Body of pancreas (tissue), 4 donors: ENCODE measurements at regions not wholly inside any gene's neighbourhood (a gene's known extent, or its start where the extent isn't known, plus 50 kb on each side); places are given as distances from the start of the nearest gene placed in this dataset.

Experiments used
- ATAC-seq: fragments of 150-250 bp; one replicate; pipeline ENCODE4 v1.9.1; 2016
- DNase-seq, 4 donors: peaks; one replicate each; pipeline ENCODE4 v3.0.0-alpha.2; 2019
- H3K27ac ChIP-seq, 4 donors: fragments of 200-600 bp; sonication (generic); 1 replicate in 3 of 4; 2 replicates in 1 of 4; pipeline versions ENCODE4 v1.5.1 to v1.6.1; 2016 to 2019; ENCODE audit warnings: mild to moderate bottlenecking in 1 of 4, mixed read lengths in 1 of 4, moderate library complexity in 1 of 4
- H3K27me3 ChIP-seq, 2 donors: fragments of 200-600 bp; sonication (generic); one replicate each; pipeline ENCODE4 v1.6.0; 2016; ENCODE audit warnings: mild to moderate bottlenecking in 1 of 2
- H3K36me3 ChIP-seq, 2 donors: fragments of 200-600 bp; sonication (generic); replicated peaks in 1 of 2; 2 replicates each; pipeline ENCODE4 v1.5.1; 2016; ENCODE audit warnings: low read depth in 2 of 2; ENCODE audit not compliant: insufficient read depth in 1 of 2
- H3K4me1 ChIP-seq: fragments of 200-600 bp; sonication (generic); one replicate; pipeline ENCODE4 v1.6.0; 2016
- H3K4me3 ChIP-seq, 2 donors: fragments of 200-600 bp; sonication (generic); 1 replicate in 1 of 2; 2 replicates in 1 of 2; pipeline ENCODE4 v1.5.1; 2016 to 2019
- H3K9me3 ChIP-seq, 3 donors: fragments of 200-600 bp; sonication (generic); 1 replicate in 2 of 3; 2 replicates in 1 of 3; pipeline ENCODE4 v1.5.1; 2016
- POLR2A ChIP-seq, 3 donors: fragments of 450-650 bp; IDR thresholded peaks; one replicate each; pipeline ENCODE4 v1.6.1; 2016; ENCODE audit warnings: antibody characterized with exemption in 3 of 3, mild to moderate bottlenecking in 2 of 3
- WGBS, 2 donors: methylation state at CpG; one replicate each; pipeline ENCODE4 v1.1.5; 2017; 5-methylcytosine and 5-hydroxymethylcytosine counted together
- intact Hi-C: fragments of 100-400 bp; cut with DNase I; formaldehyde crosslinking; loops from one replicate; pipeline ENCODE4 v1.15.1; 2023
- TF ChIP-seq, protein P1 (sequence below), 7 experiments: fragments of 450-650 bp in 4 of 7; fragments of 200-600 bp in 3 of 7; sonication (generic) in 3 of 7; IDR thresholded peaks; one replicate each; pipeline ENCODE4 v1.5.1; 2016 to 2019; ENCODE audit warnings: antibody characterized with exemption in 7 of 7

GRCh38 chr16:54493061-54493460 is 206.5 kb upstream of the IRX3 start:
- WGBS, 2 donors: 75 to 76% methylated on average over 2 of the region's 2 CpGs
- no peak overlapping the region for H3K27ac ChIP-seq

DNA sequence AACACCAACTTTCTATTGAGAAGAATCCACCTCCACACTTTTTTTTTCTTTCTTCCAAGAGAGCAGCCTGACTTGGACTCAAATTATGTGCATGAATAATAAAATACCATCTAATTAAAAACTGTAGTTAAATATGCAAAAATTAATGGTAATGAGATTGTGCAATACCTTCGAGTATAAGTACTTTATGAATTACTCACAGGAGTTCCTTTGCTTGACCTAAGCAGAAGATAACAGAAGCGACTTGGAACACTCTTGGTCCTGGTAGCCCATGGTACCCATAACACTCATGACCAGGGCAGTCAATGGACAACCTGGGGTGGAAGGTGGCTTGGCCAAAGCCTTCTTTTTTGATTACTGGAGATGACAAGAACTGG is 203.5 kb upstream of the IRX3 start:
- Histone ChIP-seq H3K27me3 (no peaks in the 10 kb centered on the region), H3K27ac (no peak overlapping the region), H3K4me1 (peaks cover 11% of the 10 kb centered on the region), H3K9me3 (no peaks in the 10 kb centered on the region), H3K36me3 (no peaks in the 10 kb centered on the region), H3K4me3 (no peak overlapping the region)
- ATAC-seq (no peak), DNase-seq (no peak)
- WGBS, 2 donors: 64 to 72% methylated on average over 2 of the region's 2 CpGs
- intact Hi-C loops: no loop called here
- no peak for TF ChIP-seq POLR2A (IDR thresholded peaks at IDR 0.05)
- TF ChIP-seq, protein P1, sequence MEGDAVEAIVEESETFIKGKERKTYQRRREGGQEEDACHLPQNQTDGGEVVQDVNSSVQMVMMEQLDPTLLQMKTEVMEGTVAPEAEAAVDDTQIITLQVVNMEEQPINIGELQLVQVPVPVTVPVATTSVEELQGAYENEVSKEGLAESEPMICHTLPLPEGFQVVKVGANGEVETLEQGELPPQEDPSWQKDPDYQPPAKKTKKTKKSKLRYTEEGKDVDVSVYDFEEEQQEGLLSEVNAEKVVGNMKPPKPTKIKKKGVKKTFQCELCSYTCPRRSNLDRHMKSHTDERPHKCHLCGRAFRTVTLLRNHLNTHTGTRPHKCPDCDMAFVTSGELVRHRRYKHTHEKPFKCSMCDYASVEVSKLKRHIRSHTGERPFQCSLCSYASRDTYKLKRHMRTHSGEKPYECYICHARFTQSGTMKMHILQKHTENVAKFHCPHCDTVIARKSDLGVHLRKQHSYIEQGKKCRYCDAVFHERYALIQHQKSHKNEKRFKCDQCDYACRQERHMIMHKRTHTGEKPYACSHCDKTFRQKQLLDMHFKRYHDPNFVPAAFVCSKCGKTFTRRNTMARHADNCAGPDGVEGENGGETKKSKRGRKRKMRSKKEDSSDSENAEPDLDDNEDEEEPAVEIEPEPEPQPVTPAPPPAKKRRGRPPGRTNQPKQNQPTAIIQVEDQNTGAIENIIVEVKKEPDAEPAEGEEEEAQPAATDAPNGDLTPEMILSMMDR (IDR thresholded peaks at IDR 0.05): no peak

More at GRCh38 chr16:54493061-54493460, 206.5 kb upstream of the IRX3 start:
- ATAC-seq: no peak
- no peak for TF ChIP-seq POLR2A (IDR thresholded peaks at IDR 0.05)
- TF ChIP-seq, protein P1 (IDR thresholded peaks at IDR 0.05): no peak
- H3K4me1 ChIP-seq: peaks cover 11% of the 10 kb centered on the region
- H3K36me3 ChIP-seq: no peaks in the 10 kb centered on the region
- H3K27me3 ChIP-seq: no peaks in the 10 kb centered on the region
- DNase-seq: no peak
- H3K4me3 ChIP-seq: no peak overlapping the region
- intact Hi-C loops: no loop called here
- no peaks in the 10 kb centered on the region for H3K9me3 ChIP-seq

GRCh38 chr16:54489225-54490111 is 202.9 kb upstream of the IRX3 start:
- ATAC-seq (peak; percentile 53), DNase-seq (peak; percentile 13 to 29 (median 20))
- Histone ChIP-seq H3K27me3 (no peaks in the 10 kb centered on the region), H3K9me3 (no peaks in the 10 kb centered on the region), H3K27ac (no peak overlapping the region), H3K36me3 (no peaks in the 10 kb centered on the region), H3K4me3 (no peak overlapping the region), H3K4me1 (peaks cover 11% of the 10 kb centered on the region)
- intact Hi-C loops: no loop called here
- 30 to 33% methylated on average over 11 of the region's 11 CpGs for WGBS, 2 donors
- no peak for TF ChIP-seq POLR2A (IDR thresholded peaks at IDR 0.05)
- TF ChIP-seq, protein P1 (IDR thresholded peaks at IDR 0.05): no peak

GRCh38 chr16:54488729-54489128 is 202.1 kb upstream of the IRX3 start:
- H3K9me3 ChIP-seq: no peaks in the 10 kb centered on the region
- H3K27me3 ChIP-seq: no peaks in the 10 kb centered on the region

More at GRCh38 chr16:54488729-54489128, 202.1 kb upstream of the IRX3 start:
- Histone ChIP-seq H3K36me3 (no peaks in the 10 kb centered on the region), H3K4me1 (peaks cover 11% of the 10 kb centered on the region), H3K4me3 (no peak overlapping the region), H3K27ac (no peak overlapping the region)
- 61 to 77% methylated on average over 3 of the region's 3 CpGs for WGBS, 2 donors
- TF ChIP-seq, protein P1 (IDR thresholded peaks at IDR 0.05): no peak
- TF ChIP-seq POLR2A (IDR thresholded peaks at IDR 0.05): no peak
- intact Hi-C loops: no loop called here
- no peak for ATAC-seq
- DNase-seq: no peak
